Endothelial cell of umbilical vein (primary cell): ENCODE measurements at regions not wholly inside any gene's neighbourhood (a gene's known extent, or its start where the extent isn't known, plus 50 kb on each side); places are given as distances from the start of the nearest gene placed in this dataset.
"Not testable (repeated sequence)": the region's sequence is repeated elsewhere in the genome, so short reads cannot be mapped to it uniquely, and the experiment has no call there.

Experiments used
- EZH2 ChIP-seq: IDR thresholded peaks from 2 replicates; pipeline ENCODE4 v1.6.1; 2012; ENCODE audit warnings: borderline replicate concordance, low read depth, mild to moderate bottlenecking, moderate library complexity, low read length, inconsistent platforms; ENCODE audit not compliant: severe bottlenecking
- FOS ChIP-seq: IDR thresholded peaks from 2 replicates; pipeline ENCODE4 v1.6.1; 2011; ENCODE audit warnings: mild to moderate bottlenecking, low read length, moderate library complexity, borderline replicate concordance; ENCODE audit not compliant: insufficient read depth
- JUN ChIP-seq: IDR thresholded peaks from 2 replicates; pipeline ENCODE4 v1.6.1; 2011; ENCODE audit warnings: borderline replicate concordance, low read depth; ENCODE audit not compliant: insufficient read length, insufficient read depth
- MYC ChIP-seq: IDR thresholded peaks from one replicate; pipeline ENCODE4 v1.6.1; 2011; ENCODE audit warnings: mild to moderate bottlenecking, low read depth, low read length
- POLR2A ChIP-seq: IDR thresholded peaks from 2 replicates; pipeline ENCODE4 v1.6.1; 2012; ENCODE audit warnings: low read depth, mild to moderate bottlenecking, control low read depth, low read length
- POLR2AphosphoS5 ChIP-seq: IDR thresholded peaks from 2 replicates; pipeline ENCODE4 v1.6.1; 2012; ENCODE audit warnings: low read depth, mild to moderate bottlenecking, control low read depth, low read length, moderate library complexity; ENCODE audit not compliant: insufficient read depth
- TF ChIP-seq, protein P1 (sequence below), 2 donors: IDR thresholded peaks; 1 replicate in 1 of 2; 2 replicates in 1 of 2; pipeline ENCODE4 v1.5.1; 2011; ENCODE audit warnings: low read length in 2 of 2, mild to moderate bottlenecking in 2 of 2, moderate library complexity in 2 of 2, control low read depth in 1 of 2, inconsistent platforms in 1 of 2, low read depth in 1 of 2; ENCODE audit not compliant: insufficient read depth in 1 of 2; ENCODE audit errors: extremely low read depth in 1 of 2
- TF ChIP-seq, protein P2 (sequence below): IDR thresholded peaks from 2 replicates; pipeline ENCODE4 v1.6.1; 2011; ENCODE audit not compliant: insufficient read depth, insufficient read length

DNA sequence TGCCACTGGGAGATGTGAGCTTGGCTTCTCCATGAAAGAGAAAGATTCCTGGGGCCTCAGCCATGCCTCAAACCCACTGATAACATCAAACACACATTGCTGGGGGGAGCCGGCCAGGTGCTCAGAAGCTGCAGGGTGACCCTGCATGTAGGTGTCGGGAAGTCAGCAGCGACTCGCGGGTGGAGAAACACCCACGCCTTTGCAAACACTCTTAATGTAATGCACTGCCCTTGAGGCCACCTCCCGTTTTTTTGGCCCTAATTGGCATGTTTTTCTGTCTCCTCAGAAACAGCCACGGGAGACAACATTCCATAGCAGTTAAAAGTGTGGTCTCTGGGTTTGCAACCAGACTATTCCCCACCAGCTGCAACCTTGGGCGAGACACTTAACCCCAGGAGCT is 119.7 kb downstream of the NPIPA8 start:
- not testable (repeated sequence) for TF ChIP-seq POLR2A, POLR2AphosphoS5, FOS, JUN, EZH2, MYC
- TF ChIP-seq, protein P1, sequence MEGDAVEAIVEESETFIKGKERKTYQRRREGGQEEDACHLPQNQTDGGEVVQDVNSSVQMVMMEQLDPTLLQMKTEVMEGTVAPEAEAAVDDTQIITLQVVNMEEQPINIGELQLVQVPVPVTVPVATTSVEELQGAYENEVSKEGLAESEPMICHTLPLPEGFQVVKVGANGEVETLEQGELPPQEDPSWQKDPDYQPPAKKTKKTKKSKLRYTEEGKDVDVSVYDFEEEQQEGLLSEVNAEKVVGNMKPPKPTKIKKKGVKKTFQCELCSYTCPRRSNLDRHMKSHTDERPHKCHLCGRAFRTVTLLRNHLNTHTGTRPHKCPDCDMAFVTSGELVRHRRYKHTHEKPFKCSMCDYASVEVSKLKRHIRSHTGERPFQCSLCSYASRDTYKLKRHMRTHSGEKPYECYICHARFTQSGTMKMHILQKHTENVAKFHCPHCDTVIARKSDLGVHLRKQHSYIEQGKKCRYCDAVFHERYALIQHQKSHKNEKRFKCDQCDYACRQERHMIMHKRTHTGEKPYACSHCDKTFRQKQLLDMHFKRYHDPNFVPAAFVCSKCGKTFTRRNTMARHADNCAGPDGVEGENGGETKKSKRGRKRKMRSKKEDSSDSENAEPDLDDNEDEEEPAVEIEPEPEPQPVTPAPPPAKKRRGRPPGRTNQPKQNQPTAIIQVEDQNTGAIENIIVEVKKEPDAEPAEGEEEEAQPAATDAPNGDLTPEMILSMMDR (IDR thresholded peaks at IDR 0.05; ENCODE audit: extremely low read depth in 1 of 2, insufficient read depth in 1 of 2, low read depth in 1 of 2, low read length in 2 of 2) = not testable (repeated sequence)
- TF ChIP-seq, protein P2, sequence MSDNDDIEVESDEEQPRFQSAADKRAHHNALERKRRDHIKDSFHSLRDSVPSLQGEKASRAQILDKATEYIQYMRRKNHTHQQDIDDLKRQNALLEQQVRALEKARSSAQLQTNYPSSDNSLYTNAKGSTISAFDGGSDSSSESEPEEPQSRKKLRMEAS = not testable (repeated sequence)
